Suprapubic skin (tissue), 4 donors: ENCODE measurements at regions not wholly inside any gene's neighbourhood (a gene's known extent, or its start where the extent isn't known, plus 50 kb on each side); places are given as distances from the start of the nearest gene placed in this dataset.

ENCODE experiments used
- DNase-seq, 2 donors: peaks; one replicate each; pipeline ENCODE4 v3.0.0-alpha.2; 2019; ENCODE audit warnings: low spot score in 2 of 2
- H3K27ac ChIP-seq: fragments of 200-600 bp; sonication (generic); one replicate; pipeline ENCODE4 v1.5.1; 2019
- H3K27me3 ChIP-seq: fragments of 200-600 bp; sonication (generic); one replicate; pipeline ENCODE4 v1.5.1; 2019
- H3K36me3 ChIP-seq: fragments of 200-600 bp; sonication (generic); one replicate; pipeline ENCODE4 v1.5.1; 2019
- H3K4me1 ChIP-seq: fragments of 200-600 bp; sonication (generic); one replicate; pipeline ENCODE4 v1.5.1; 2019
- H3K4me3 ChIP-seq: fragments of 200-600 bp; sonication (generic); one replicate; pipeline ENCODE4 v1.5.1; 2019; ENCODE audit warnings: mild to moderate bottlenecking
- H3K9me3 ChIP-seq: fragments of 200-600 bp; sonication (generic); one replicate; pipeline ENCODE4 v1.5.1; 2019
- EP300 ChIP-seq: sonication (generic); formaldehyde crosslinking; IDR thresholded peaks from one replicate; pipeline ENCODE4 v1.6.1; 2017; ENCODE audit warnings: antibody characterized with exemption
- POLR2A ChIP-seq, 2 donors: fragments of 450-650 bp; IDR thresholded peaks; one replicate each; pipeline ENCODE4 v1.6.1; 2017; ENCODE audit warnings: antibody characterized with exemption in 2 of 2, mild to moderate bottlenecking in 2 of 2, moderate library complexity in 2 of 2
- POLR2AphosphoS5 ChIP-seq, 3 donors: sonication (generic); formaldehyde crosslinking; IDR thresholded peaks; one replicate each; pipeline ENCODE4 v1.6.1; 2017; ENCODE audit warnings: antibody characterized with exemption in 3 of 3
- WGBS: methylation state at CpG from one replicate; pipeline ENCODE4 v1.1.5; 2018; 5-methylcytosine and 5-hydroxymethylcytosine counted together
- TF ChIP-seq, protein P1 (sequence below), 2 donors: fragments of 200-600 bp in 1 of 2; fragments of 450-650 bp in 1 of 2; sonication (generic) in 1 of 2; IDR thresholded peaks; one replicate each; pipeline ENCODE4 v1.5.1; 2016 to 2019; ENCODE audit warnings: antibody characterized with exemption in 2 of 2, mild to moderate bottlenecking in 1 of 2, moderate library complexity in 1 of 2

DNA sequence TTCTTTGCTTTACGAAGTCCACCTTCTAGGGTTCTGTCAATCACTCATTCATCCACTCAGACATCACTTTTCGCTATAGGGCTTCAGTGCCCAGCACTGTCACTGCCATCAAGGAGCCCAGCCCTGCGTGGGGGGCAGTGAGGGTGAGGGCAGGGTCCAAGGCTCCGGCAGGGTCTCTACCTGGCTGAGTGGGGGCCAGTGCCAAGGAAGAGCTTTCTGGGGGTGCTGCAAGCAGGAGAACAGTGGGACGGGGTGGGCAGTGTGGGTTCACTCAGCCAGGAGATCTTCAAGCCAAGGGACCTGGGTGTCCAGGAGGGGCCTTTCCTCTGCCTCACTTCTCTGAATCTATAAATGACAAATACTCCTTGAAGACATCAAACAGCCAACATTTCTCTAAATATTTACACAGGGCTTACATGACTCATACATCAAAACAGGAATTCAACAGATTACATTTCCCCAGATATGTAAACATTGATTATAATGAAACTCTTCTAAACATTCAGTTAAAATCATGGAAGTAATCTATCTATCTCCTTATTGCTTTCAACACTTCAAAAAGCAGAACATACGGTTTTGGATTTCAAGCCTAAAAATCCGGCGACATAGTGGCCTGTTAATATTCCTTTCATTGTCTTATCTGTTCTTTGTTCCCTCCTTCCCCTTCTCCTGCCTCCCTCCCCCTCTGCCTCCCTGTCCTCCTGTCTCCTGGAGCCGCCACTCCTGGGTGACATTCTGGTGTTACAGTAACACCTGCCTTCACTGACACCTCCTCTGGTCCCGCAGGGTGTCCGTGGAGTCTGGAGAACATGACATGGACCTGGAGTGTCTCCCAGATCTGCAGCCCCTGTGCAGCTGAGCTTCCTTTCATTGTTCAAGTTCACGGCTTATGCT is 94.4 kb upstream of the ADRA2C start:
- no peak overlapping the region for H3K27ac ChIP-seq
- WGBS = 79% methylated on average over 12 of the region's 12 CpGs
- TF ChIP-seq POLR2A (IDR thresholded peaks at IDR 0.05) = no peak
- TF ChIP-seq POLR2AphosphoS5 (IDR thresholded peaks at IDR 0.05) = no peak
- TF ChIP-seq, protein P1, sequence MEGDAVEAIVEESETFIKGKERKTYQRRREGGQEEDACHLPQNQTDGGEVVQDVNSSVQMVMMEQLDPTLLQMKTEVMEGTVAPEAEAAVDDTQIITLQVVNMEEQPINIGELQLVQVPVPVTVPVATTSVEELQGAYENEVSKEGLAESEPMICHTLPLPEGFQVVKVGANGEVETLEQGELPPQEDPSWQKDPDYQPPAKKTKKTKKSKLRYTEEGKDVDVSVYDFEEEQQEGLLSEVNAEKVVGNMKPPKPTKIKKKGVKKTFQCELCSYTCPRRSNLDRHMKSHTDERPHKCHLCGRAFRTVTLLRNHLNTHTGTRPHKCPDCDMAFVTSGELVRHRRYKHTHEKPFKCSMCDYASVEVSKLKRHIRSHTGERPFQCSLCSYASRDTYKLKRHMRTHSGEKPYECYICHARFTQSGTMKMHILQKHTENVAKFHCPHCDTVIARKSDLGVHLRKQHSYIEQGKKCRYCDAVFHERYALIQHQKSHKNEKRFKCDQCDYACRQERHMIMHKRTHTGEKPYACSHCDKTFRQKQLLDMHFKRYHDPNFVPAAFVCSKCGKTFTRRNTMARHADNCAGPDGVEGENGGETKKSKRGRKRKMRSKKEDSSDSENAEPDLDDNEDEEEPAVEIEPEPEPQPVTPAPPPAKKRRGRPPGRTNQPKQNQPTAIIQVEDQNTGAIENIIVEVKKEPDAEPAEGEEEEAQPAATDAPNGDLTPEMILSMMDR (IDR thresholded peaks at IDR 0.05) = no peak

DNA sequence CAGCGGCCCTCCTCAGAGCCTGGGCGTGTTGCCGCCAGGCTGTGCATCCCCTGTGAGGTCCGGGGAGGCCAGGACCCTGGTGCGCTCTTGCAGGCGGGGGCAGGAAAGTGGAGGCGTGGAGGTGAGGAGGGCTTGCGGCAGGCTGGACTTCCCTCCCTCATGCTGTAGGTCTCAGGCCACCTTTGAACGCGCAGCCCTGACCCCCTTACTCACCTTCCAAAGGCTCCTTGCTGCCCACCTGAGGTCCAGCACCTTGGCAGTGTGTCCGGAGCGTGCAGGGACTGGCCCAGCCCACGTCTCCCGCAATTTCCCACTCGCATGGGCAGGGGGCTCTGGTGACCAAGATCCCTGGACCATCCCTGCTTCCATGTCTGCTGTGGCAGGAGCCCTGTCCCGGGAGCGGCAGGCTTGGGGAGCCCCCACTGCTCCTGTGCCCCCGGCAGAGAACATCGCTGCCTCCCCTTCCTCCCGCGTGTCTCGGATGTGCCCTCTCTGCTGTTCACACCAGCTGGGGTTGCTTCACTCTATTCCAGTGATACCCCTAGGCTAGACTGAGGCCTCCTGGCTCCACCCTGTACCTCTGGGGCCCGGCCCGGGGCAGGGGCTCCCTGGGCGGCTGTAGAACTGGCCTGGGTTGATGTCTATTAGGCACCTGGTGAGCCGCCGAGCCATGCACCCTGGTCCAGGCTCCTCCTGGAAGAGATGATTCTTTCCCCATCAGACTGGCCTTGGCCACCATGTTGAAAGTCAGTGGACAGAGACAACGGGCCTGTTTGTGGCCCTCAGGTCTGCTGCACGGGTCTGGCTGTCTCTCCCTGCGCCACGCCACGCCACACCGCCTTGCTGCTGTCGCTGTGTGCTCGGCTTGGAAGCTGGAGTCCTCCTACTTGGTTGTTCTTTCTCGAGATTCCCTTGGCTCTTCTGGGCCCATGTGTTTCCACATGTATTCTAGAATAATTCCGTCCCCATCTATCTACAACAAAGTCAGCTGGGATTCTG is 95.4 kb upstream of the ADRA2C start:
- 88% methylated on average over 25 of the region's 37 CpGs for WGBS

More for the DNA sequence above, 94.4 kb upstream of the ADRA2C start:
- no peak overlapping the region for H3K4me3 ChIP-seq
- no peaks in the 10 kb centered on the region for H3K4me1 ChIP-seq
- DNase-seq = peak; percentile 9 to 68
- H3K36me3 ChIP-seq = no peaks in the 10 kb centered on the region
- H3K27me3 ChIP-seq = peaks cover 42% of the 10 kb centered on the region
- no peaks in the 10 kb centered on the region for H3K9me3 ChIP-seq

DNA sequence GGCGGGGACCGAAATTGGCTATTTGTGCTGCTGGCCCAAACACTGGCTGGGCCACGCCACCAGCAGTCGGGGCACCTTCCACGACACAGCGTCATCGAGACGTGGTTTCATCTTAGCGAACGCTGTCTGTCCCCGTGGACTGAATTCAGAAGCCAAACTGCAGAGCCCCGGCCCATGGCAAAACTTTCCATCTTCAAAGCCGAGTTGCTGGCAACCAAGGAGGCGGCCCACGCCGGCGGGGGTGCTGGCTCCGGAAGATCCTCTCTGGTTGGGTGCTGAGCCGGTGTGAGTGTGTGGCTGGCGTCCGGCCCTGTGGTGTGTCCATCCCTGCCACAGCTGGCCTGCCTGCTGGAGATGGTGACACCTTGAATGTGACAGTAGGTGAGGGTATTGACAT is 96.6 kb upstream of the ADRA2C start:
- no CpG with 5 or more reads among the region's 21 CpGs for WGBS

More for the DNA sequence above, 95.4 kb upstream of the ADRA2C start:
- Histone ChIP-seq H3K27ac (no peak overlapping the region), H3K9me3 (no peaks in the 10 kb centered on the region), H3K4me3 (no peak overlapping the region), H3K27me3 (peaks cover 33% of the 10 kb centered on the region), H3K4me1 (no peaks in the 10 kb centered on the region), H3K36me3 (no peaks in the 10 kb centered on the region)
- TF ChIP-seq, protein P1 (IDR thresholded peaks at IDR 0.05) = no peak
- peak in 1 of 2 donors; percentile 35 for DNase-seq

DNA sequence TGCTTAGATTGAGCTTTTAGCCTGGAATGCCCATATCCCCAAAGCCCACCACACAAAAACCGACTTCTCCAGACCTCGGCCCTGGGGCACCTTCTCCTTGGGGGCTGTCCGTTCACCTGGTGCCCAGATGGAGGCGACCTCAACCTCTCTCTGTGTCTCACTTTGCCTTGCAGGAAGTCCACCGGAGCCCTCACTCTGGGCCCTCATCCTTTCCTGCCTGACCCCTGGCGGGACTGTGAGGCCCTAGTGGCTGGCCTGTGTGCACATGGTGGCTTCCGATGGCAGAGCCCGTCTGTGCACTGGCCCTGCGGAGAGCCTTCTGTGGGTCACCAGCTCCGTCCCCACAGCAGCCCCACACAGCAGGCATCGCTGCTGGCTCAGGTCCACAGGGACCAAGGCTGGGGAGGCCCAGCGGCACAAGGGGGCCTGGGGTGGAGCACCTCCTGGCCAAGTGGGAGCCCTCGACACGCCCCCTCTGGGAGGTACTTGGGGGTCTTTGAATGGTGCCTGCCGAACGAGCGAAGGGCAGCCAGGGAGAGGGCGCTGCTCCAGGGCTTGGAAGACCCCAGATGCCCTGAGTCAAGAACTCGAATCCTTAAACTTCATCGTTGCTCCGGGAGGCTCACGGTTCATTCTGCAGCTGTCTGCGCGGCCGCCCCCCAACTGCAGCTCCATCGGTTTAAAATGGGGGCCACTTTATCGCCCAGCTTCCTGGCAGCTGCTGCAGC is 97.2 kb upstream of the ADRA2C start:
- H3K4me3 ChIP-seq = no peak overlapping the region
- no peaks in the 10 kb centered on the region for H3K36me3 ChIP-seq
- DNase-seq = no peak
- H3K4me1 ChIP-seq = no peaks in the 10 kb centered on the region
- H3K27ac ChIP-seq = no peak overlapping the region
- TF ChIP-seq POLR2AphosphoS5 (IDR thresholded peaks at IDR 0.05) = no peak
- no peak for TF ChIP-seq EP300
- TF ChIP-seq POLR2A (IDR thresholded peaks at IDR 0.05) = no peak
- TF ChIP-seq, protein P1 (IDR thresholded peaks at IDR 0.05) = no peak
- WGBS = 88% methylated on average over 17 of the region's 27 CpGs
- no peaks in the 10 kb centered on the region for H3K9me3 ChIP-seq
- peaks cover 23% of the 10 kb centered on the region for H3K27me3 ChIP-seq

More for the DNA sequence above, 96.6 kb upstream of the ADRA2C start:
- no peaks in the 10 kb centered on the region for H3K4me1 ChIP-seq
- H3K4me3 ChIP-seq = no peak overlapping the region
- H3K27me3 ChIP-seq = peaks cover 26% of the 10 kb centered on the region
- no peak overlapping the region for H3K27ac ChIP-seq
- DNase-seq = no peak
- H3K9me3 ChIP-seq = no peaks in the 10 kb centered on the region
- TF ChIP-seq EP300 = no peak
- no peak for TF ChIP-seq POLR2AphosphoS5 (IDR thresholded peaks at IDR 0.05)
- TF ChIP-seq, protein P1 (IDR thresholded peaks at IDR 0.05) = no peak
- TF ChIP-seq POLR2A (IDR thresholded peaks at IDR 0.05) = no peak
- no peaks in the 10 kb centered on the region for H3K36me3 ChIP-seq
